ENCODE measurements at regions not wholly inside any gene's neighbourhood (a gene's known extent, or its start where the extent isn't known, plus 50 kb on each side); places are given as distances from the start of the nearest gene placed in this dataset.

DNA sequence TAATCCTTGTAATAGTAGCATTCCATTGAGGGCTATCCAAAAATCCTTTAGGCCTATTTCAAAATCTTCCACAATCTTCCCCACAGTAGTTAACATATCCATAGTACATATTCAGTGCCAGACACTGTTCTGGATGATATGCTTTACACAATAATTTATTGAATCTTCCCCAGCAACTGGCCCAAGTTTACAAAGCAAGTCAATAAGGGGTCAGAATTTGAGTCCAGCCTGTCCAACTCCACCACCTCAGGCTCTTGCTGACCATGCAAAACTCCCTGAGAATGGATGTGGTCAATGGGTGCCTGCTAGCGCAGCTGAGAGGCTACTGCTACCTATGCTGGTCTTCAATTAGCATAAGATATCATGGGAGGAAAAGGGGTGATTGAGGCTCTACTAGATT is 529.6 kb downstream of the FGF9 start:
- TF ChIP-seq, protein P1, sequence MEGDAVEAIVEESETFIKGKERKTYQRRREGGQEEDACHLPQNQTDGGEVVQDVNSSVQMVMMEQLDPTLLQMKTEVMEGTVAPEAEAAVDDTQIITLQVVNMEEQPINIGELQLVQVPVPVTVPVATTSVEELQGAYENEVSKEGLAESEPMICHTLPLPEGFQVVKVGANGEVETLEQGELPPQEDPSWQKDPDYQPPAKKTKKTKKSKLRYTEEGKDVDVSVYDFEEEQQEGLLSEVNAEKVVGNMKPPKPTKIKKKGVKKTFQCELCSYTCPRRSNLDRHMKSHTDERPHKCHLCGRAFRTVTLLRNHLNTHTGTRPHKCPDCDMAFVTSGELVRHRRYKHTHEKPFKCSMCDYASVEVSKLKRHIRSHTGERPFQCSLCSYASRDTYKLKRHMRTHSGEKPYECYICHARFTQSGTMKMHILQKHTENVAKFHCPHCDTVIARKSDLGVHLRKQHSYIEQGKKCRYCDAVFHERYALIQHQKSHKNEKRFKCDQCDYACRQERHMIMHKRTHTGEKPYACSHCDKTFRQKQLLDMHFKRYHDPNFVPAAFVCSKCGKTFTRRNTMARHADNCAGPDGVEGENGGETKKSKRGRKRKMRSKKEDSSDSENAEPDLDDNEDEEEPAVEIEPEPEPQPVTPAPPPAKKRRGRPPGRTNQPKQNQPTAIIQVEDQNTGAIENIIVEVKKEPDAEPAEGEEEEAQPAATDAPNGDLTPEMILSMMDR (IDR thresholded peaks at IDR 0.05), result no peak
- TF ChIP-seq POLR2A (IDR thresholded peaks at IDR 0.05), result no peak
